ENCODE measurements at regions not wholly inside any gene's neighbourhood (a gene's known extent, or its start where the extent isn't known, plus 50 kb on each side); places are given as distances from the start of the nearest gene placed in this dataset.
"Not testable (repeated sequence)": the region's sequence is repeated elsewhere in the genome, so short reads cannot be mapped to it uniquely, and the experiment has no call there.

- DNase-seq = no peak
Observed at GRCh38 chr14:37848985-37849621, 253.7 kb downstream of the TTC6 start.

DNA sequence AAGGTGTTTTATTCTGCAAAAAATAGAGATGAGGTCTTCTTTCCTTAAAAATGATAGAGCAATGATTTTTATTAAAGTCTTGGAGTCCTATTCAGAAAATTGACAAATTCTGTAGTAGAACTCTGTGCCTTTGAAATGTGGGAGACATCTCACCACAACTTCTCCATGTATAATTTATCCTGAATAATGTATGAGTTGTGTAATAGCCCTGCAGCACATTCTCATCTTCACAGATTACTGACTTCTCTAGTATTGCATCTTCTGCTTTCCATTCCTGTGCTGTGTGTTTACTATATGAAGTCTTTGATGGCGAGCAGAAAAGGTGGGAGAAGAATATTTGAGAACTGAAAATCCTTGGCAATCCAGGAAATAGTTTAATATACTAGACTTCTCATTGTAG lies 255.6 kb downstream of the TTC6 start:
- DNase-seq = no peak

DNA sequence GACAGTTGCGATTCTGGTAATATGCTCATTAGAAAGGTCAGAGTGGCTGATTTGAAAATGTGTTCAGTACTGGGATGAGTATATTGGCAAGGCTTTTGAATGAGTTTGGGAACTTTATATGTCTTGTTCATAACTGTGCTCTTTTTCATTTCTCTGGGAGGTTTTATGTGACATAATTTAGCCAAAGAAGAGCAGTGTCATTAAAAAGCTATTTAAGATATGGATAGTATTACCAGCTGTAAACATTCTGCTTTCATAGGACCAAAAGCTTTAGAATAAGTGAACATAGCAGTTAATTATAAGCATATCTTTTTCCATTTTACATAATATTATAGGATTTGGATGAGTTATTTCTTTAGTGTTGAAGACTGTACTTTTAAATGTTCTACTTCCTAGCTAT lies 260.4 kb downstream of the TTC6 start:
- no peak for DNase-seq

GRCh38 chr14:37857774-37858266 lies 262.4 kb downstream of the TTC6 start:
- no peak for DNase-seq

GRCh38 chr14:37858733-37859132 lies 263.3 kb downstream of the TTC6 start:
- no peak for DNase-seq

GRCh38 chr14:37859177-37859576 lies 263.7 kb downstream of the TTC6 start:
- DNase-seq = no peak

DNA sequence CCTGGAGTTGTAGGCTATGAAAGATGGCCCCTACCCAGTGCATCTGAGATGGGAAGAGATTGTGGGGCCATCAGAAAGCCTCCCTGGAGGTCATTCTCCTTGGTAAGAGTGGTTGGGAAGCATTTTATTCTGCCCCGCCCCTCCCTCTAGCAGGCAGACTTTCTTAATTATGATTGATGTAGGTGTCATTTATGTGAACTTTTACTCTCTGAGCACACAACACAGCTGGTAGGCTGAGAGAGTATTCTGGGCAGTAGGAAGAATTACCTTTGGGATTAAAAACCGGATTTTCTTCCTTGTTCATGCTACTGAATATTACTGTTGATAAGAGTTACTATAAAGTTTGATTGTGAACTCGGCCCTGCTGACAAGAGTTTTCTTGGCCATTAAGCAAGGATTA lies 266.8 kb downstream of the TTC6 start:
- no peak for DNase-seq

DNA sequence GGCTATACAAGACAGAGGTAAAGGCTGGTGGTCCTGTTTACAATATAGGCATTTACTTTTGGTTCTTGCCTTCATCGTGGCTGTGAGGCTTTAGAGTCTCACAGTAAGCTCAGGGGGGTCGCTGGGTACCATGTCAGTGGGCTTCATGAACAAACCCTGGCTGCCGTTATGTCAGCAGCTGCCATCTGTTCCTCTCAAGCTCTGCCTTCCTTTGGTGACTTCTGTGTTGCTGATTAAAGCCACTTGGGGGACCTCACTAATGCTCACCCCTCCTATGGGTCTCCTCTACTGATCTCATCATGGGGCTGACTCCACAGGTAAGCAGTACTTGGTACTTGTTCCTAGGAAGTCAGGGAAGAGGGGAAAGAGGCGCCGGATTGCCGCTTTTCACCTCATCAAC lies 268.7 kb downstream of the TTC6 start:
- DNase-seq = no peak

GRCh38 chr14:37864861-37865718 lies 269.7 kb downstream of the TTC6 start:
- no peak for DNase-seq

GRCh38 chr14:37865719-37866549 lies 270.5 kb downstream of the TTC6 start:
- no peak for DNase-seq

DNA sequence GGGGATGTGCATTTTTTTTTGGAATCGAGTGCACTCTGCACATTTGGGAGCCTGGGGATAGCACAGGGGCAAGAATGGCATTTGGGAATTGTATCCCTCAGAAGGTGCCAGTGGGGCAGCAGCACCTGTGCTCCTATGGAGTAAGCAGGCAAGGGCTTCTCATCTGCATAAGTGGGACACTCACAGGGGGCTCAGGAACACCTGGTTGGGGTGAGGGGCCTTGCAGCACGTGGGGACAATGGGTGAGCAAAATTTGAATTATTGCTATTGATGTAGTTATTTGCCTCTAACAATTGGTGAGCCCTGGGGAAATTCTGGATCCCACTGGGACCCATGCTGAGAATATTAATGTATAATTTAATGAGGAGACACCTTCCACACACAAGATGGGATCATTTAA lies 274.2 kb downstream of the TTC6 start:
- no peak for DNase-seq

GRCh38 chr14:37870170-37870569 lies 274.7 kb downstream of the TTC6 start:
- no peak for DNase-seq

GRCh38 chr14:37870632-37871346 lies 275.4 kb downstream of the TTC6 start:
- no peak for DNase-seq

- not testable (repeated sequence) for DNase-seq
Observed at GRCh38 chr14:37874065-37874428, 278.6 kb downstream of the TTC6 start.

DNA sequence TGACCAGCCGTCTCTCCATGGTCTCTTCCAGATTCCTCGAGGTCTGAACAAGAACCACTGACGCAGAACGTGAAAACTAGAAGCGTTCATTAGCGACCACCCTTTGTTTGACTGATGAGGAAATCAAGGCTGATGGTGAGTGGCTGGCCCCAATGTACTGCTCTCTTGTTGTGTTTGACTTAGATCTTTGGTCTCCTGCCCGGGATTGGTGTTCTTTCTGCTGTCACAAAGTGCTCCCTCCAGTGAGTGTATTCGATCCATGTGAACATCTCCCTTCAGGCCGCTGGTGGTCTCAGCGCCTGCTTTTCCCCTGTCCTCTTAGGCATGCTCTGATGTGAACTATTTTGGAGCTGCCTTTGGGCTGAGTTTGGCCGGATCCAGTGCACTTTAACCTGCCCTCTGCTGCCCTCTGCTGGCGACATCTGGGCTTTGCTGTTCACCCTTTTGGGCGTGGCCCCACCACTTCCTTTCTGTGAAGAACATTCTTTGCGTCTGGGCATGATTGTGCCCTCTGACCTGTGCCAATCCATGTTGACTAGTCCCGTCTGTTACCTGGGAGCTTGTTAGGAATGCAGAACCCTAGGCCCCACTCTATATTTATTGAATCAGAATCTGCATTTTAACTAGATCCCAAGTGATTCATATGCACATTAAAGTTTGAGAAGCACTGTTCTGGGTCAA lies 279.1 kb downstream of the TTC6 start:
- DNase-seq = peak; percentile 80

DNA sequence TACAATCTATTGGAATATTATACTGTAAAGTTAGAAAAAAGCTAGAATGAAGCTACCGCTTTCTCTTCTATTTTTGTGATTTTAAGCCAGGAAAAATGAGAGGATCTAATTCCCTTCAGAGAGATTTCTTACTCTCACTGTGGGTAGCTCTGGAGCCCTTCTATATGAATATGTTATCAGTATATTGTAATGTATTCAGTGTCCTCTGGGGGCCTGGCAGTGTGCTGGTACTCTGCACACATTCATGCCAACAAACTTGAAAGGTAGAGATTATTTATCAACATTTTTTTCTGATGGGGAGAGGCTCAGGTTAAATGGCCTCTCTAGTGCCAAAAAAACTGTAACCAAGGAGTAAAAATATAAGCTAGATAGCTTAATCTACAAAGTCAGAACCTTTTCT lies 292.8 kb downstream of the TTC6 start:
- no peak for DNase-seq

- no peak for DNase-seq
Observed at GRCh38 chr14:37889087-37889486, 293.7 kb downstream of the TTC6 start.

- no peak for DNase-seq
Observed at GRCh38 chr14:37890095-37890494, 294.7 kb downstream of the TTC6 start.

- DNase-seq = not testable (repeated sequence)
Observed at GRCh38 chr14:37891500-37891899, 296.1 kb downstream of the TTC6 start.

GRCh38 chr14:37894463-37894862 lies 299.0 kb downstream of the TTC6 start:
- no peak for DNase-seq

DNA sequence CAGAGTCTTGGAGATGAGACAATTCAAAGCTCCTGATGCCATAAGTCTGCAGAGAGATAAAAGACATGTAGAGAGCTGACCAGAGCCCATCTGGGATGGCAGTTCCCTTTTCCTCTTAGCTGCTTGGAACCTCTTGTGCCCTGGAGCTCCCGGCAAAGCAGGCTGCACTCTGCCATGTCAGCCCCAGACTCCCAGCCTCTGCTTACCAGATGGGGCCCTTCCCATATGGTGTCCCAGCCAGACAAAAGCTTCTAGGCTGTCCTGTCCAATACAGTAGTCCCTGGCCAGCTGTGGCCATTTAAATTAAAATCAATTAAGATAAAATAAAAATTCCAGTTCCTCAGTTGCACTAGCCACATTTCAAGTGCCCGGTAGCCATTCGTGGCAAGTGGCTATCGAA lies 303.9 kb downstream of the TTC6 start:
- DNase-seq = no peak

DNA sequence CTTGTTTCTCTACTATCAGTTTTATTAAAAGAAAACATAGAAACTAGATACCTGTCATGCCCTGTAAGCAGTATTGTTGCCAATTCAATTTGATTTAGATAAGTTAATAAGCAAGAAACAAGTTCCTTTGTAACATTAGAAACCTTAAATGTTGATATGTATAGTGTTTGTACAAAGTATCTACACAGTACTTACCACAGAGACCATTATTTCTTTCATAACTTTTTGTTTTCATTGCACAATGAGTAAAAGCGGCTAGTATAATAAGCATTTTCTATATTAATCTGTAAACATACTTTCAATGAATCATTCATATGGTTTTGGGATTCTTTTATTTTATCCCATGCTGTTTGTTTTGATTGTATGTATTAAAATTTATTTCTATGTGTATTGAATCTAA lies 305.1 kb downstream of the TTC6 start:
- no peak for DNase-seq

Measured in activated CD4-positive, alpha-beta T cell treated with anti-CD3 and anti-CD28 coated beads, Interleukin-2, amount 50 U/mL, for 16 hours (primary cell).